ENCODE measurements at regions not wholly inside any gene's neighbourhood (a gene's known extent, or its start where the extent isn't known, plus 50 kb on each side); places are given as distances from the start of the nearest gene placed in this dataset.

DNA sequence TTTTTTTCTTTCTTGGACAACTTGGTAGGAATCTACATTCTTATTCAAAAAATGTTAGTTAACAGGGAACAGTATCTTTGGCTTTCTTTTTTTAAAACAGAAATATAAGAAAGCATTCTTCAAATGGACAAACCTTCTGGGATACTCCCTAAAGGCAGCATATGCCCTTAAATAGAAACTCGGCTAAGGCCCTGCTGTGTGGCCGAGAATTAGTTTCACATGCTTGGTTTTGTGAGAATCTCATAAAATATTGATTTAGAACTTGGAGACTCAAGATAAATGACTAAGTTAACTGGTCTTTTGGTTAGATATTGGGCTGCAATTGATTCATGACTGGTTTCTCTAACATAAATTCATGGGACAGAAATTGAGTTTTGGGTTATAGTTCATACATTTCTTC, 359.9 kb upstream of the XYLT1 start:
- TF ChIP-seq EP300 (IDR thresholded peaks at IDR 0.05; ENCODE audit: borderline replicate concordance) (no peak), NFIC (IDR thresholded peaks at IDR 0.05) (no peak), FOXM1 (IDR thresholded peaks at IDR 0.05; ENCODE audit: borderline replicate concordance, low read depth) (no peak), EGR1 (IDR thresholded peaks at IDR 0.05) (no peak), RAD21 (IDR thresholded peaks at IDR 0.05; ENCODE audit: low read depth) (no peak), CREB1 (IDR thresholded peaks at IDR 0.05; ENCODE audit: low read depth) (no peak), TEAD4 (IDR thresholded peaks at IDR 0.05) (no peak), ZBTB7A (IDR thresholded peaks at IDR 0.05; ENCODE audit: low read depth) (no peak), TAF1 (IDR thresholded peaks at IDR 0.05; ENCODE audit: low read depth) (no peak), YY1 (IDR thresholded peaks at IDR 0.05; ENCODE audit: low read depth) (no peak), TCF12 (IDR thresholded peaks at IDR 0.05; ENCODE audit: low read depth) (no peak)
- TF ChIP-seq, protein P1, sequence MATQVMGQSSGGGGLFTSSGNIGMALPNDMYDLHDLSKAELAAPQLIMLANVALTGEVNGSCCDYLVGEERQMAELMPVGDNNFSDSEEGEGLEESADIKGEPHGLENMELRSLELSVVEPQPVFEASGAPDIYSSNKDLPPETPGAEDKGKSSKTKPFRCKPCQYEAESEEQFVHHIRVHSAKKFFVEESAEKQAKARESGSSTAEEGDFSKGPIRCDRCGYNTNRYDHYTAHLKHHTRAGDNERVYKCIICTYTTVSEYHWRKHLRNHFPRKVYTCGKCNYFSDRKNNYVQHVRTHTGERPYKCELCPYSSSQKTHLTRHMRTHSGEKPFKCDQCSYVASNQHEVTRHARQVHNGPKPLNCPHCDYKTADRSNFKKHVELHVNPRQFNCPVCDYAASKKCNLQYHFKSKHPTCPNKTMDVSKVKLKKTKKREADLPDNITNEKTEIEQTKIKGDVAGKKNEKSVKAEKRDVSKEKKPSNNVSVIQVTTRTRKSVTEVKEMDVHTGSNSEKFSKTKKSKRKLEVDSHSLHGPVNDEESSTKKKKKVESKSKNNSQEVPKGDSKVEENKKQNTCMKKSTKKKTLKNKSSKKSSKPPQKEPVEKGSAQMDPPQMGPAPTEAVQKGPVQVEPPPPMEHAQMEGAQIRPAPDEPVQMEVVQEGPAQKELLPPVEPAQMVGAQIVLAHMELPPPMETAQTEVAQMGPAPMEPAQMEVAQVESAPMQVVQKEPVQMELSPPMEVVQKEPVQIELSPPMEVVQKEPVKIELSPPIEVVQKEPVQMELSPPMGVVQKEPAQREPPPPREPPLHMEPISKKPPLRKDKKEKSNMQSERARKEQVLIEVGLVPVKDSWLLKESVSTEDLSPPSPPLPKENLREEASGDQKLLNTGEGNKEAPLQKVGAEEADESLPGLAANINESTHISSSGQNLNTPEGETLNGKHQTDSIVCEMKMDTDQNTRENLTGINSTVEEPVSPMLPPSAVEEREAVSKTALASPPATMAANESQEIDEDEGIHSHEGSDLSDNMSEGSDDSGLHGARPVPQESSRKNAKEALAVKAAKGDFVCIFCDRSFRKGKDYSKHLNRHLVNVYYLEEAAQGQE (IDR thresholded peaks at IDR 0.05; ENCODE audit: low read depth): no peak
- TF ChIP-seq, protein P2, sequence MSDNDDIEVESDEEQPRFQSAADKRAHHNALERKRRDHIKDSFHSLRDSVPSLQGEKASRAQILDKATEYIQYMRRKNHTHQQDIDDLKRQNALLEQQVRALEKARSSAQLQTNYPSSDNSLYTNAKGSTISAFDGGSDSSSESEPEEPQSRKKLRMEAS (IDR thresholded peaks at IDR 0.05): no peak
- TF ChIP-seq, protein P3, sequence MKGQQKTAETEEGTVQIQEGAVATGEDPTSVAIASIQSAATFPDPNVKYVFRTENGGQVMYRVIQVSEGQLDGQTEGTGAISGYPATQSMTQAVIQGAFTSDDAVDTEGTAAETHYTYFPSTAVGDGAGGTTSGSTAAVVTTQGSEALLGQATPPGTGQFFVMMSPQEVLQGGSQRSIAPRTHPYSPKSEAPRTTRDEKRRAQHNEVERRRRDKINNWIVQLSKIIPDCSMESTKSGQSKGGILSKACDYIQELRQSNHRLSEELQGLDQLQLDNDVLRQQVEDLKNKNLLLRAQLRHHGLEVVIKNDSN (IDR thresholded peaks at IDR 0.05): no peak

Measured in Ishikawa (cell line).